ENCODE measurements at regions not wholly inside any gene's neighbourhood (a gene's known extent, or its start where the extent isn't known, plus 50 kb on each side); places are given as distances from the start of the nearest gene placed in this dataset.
A peak's percentile ranks its signal among the peaks of the same experiment; 100 is the strongest.

DNA sequence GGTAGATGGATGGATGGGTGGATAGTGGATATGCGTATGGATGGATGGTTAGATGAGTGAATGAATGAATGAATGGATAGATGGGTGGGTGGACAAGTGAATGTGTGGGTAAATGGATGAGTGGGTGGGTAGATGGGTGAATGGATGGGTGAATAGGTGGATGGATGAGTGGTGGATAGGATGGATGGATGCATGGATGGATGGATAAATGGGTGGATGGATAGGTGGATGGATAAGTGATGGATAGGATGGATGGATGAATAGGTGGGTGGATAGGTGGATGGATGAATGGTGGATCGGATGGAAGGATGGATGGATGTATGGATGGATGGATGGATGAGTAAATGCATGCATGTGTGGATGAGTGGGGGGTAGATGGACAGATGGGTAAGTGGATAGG lies 169.3 kb downstream of the ACKR3 start:
- H3K36me3 ChIP-seq (ENCODE audit: insufficient read depth, low read length) = no peaks in the 10 kb centered on the region
- no peaks in the 10 kb centered on the region for H3K79me2 ChIP-seq (ENCODE audit: insufficient read depth, low read length)
- peaks cover 10% of the 10 kb centered on the region for H3K4me1 ChIP-seq (ENCODE audit: insufficient read depth, low read length)
- TF ChIP-seq, protein P1, sequence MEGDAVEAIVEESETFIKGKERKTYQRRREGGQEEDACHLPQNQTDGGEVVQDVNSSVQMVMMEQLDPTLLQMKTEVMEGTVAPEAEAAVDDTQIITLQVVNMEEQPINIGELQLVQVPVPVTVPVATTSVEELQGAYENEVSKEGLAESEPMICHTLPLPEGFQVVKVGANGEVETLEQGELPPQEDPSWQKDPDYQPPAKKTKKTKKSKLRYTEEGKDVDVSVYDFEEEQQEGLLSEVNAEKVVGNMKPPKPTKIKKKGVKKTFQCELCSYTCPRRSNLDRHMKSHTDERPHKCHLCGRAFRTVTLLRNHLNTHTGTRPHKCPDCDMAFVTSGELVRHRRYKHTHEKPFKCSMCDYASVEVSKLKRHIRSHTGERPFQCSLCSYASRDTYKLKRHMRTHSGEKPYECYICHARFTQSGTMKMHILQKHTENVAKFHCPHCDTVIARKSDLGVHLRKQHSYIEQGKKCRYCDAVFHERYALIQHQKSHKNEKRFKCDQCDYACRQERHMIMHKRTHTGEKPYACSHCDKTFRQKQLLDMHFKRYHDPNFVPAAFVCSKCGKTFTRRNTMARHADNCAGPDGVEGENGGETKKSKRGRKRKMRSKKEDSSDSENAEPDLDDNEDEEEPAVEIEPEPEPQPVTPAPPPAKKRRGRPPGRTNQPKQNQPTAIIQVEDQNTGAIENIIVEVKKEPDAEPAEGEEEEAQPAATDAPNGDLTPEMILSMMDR (IDR thresholded peaks at IDR 0.05; ENCODE audit: extremely low read depth, low read depth, low read length) = no peak
- H2AFZ ChIP-seq (ENCODE audit: low read length) = no peak overlapping the region
- no peak overlapping the region for H3K27ac ChIP-seq (ENCODE audit: low read depth, low read length)
- no peaks in the 10 kb centered on the region for H3K9me3 ChIP-seq (ENCODE audit: low read depth, low read length)
- peaks cover 44% of the 10 kb centered on the region for H3K27me3 ChIP-seq (ENCODE audit: insufficient read depth, low read length)
- H4K20me1 ChIP-seq (ENCODE audit: insufficient read depth, low read length) = no peaks in the 10 kb centered on the region
- H3K4me3 ChIP-seq (ENCODE audit: insufficient read depth, low read length) = no peak overlapping the region
- DNase-seq (ENCODE audit: insufficient read length, low spot score, missing footprints) = no peak
- H3K4me2 ChIP-seq (ENCODE audit: insufficient read depth, low read length) = no peak overlapping the region

DNA sequence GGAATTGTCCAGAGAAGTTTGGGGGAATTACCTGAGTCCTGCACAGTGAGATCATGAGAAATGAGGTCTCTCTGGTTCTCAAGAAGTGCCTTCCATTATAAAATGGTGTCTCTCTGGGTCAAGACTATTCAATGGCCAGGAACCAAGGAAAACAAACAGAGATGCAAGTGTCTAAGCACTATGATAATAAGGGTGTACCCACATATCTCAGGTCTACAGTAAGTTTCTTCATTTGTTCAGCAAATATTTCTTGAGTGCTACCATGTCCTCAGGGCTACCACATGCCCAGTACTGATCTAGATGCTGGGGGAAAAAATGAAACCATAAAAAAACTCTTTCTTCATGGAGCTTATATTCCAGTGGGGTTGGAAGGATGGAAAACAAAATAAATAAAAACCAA lies 170.0 kb downstream of the ACKR3 start:
- Histone ChIP-seq H2AFZ (ENCODE audit: low read length) (no peak overlapping the region), H3K4me2 (ENCODE audit: insufficient read depth, low read length) (no peak overlapping the region), H3K36me3 (ENCODE audit: insufficient read depth, low read length) (no peaks in the 10 kb centered on the region), H3K4me1 (ENCODE audit: insufficient read depth, low read length) (peaks cover 17% of the 10 kb centered on the region), H3K9me3 (ENCODE audit: low read depth, low read length) (no peaks in the 10 kb centered on the region), H4K20me1 (ENCODE audit: insufficient read depth, low read length) (no peaks in the 10 kb centered on the region), H3K27ac (ENCODE audit: low read depth, low read length) (no peak overlapping the region), H3K79me2 (ENCODE audit: insufficient read depth, low read length) (no peaks in the 10 kb centered on the region), H3K27me3 (ENCODE audit: insufficient read depth, low read length) (peaks cover 40% of the 10 kb centered on the region), H3K4me3 (ENCODE audit: insufficient read depth, low read length) (no peak overlapping the region)
- DNase-seq (ENCODE audit: insufficient read length, low spot score, missing footprints) = no peak
- TF ChIP-seq, protein P1 (IDR thresholded peaks at IDR 0.05; ENCODE audit: extremely low read depth, low read depth, low read length) = no peak

DNA sequence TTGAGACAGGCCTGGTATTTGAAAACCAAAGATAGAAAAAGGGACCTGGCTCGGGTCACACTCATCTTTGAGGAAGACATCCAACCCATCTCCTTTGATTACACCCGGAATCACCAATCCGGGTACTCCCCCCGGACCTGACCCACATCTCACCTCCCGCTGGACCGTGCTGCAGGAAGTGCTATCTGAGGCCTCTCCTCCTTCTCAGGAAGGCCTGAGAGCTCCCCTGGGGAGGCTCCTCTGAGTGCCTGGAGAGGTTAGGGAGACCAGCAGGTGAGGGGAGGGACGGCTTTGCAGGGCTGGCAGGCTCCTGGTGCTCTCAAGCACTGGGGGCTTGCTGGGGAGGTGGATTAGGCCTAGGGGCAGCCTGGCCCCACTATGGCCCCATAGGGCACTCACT lies 170.9 kb downstream of the ACKR3 start:
- no peak overlapping the region for H3K4me3 ChIP-seq (ENCODE audit: insufficient read depth, low read length)
- H3K27me3 ChIP-seq (ENCODE audit: insufficient read depth, low read length) = peaks cover 34% of the 10 kb centered on the region
- no peak overlapping the region for H3K27ac ChIP-seq (ENCODE audit: low read depth, low read length)
- H3K79me2 ChIP-seq (ENCODE audit: insufficient read depth, low read length) = no peaks in the 10 kb centered on the region
- no peak overlapping the region for H3K4me2 ChIP-seq (ENCODE audit: insufficient read depth, low read length)
- H3K4me1 ChIP-seq (ENCODE audit: insufficient read depth, low read length) = peaks cover 25% of the 10 kb centered on the region
- H2AFZ ChIP-seq (ENCODE audit: low read length) = no peak overlapping the region
- TF ChIP-seq, protein P1 (IDR thresholded peaks at IDR 0.05; ENCODE audit: extremely low read depth, low read depth, low read length) = no peak
- H3K36me3 ChIP-seq (ENCODE audit: insufficient read depth, low read length) = no peaks in the 10 kb centered on the region
- no peaks in the 10 kb centered on the region for H4K20me1 ChIP-seq (ENCODE audit: insufficient read depth, low read length)
- DNase-seq (ENCODE audit: insufficient read length, low spot score, missing footprints) = no peak
- H3K9me3 ChIP-seq (ENCODE audit: low read depth, low read length) = no peaks in the 10 kb centered on the region

DNA sequence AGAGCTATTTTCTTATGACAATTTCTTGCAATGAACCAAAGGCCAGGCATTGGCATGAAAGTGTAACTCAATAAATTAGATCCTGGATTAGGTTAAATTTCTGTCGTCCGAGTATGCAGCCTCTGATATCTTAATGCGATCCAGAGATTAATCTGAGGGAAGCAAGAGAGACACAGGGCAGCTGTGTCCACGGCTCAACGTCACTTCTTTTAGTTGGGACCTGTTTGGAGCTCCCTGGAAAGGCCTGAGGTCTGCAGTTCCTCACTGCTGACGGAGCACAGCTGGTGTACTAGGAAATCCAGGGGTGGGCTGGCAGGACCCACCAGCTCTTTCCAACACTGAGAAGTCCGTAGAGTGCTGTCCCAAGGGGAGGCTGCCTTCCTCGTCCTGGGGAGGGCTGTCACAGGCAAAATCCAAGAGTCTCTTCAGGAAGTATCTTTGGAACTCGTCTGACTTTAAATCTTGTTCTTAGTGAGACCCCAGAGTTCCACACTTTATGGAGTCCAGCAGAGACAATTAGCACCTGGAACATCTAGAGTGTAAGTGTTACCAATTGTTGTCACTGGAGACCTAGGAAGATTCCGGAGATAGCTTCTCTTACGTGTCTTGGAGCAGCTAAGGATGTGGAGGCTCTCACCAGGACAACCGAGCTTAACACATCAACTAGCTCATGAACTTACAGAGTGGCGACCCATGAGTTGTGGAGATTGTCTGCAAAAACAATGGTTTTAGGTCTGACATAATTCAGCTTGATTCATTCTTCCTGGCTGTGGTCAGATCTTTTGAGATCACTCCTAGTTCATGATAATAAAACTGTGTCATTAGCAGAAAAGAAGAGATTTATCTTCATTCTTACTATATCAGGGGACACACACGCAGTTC lies 173.7 kb downstream of the ACKR3 start:
- H3K4me3 ChIP-seq (ENCODE audit: insufficient read depth, low read length) = peak overlapping the region; percentile 31
- no peak overlapping the region for H2AFZ ChIP-seq (ENCODE audit: low read length)
- H3K9me3 ChIP-seq (ENCODE audit: low read depth, low read length) = no peaks in the 10 kb centered on the region
- peaks cover 14% of the 10 kb centered on the region for H3K27me3 ChIP-seq (ENCODE audit: insufficient read depth, low read length)
- peak overlapping the region; percentile 81 for H3K4me2 ChIP-seq (ENCODE audit: insufficient read depth, low read length)
- peaks cover 34% of the 10 kb centered on the region for H3K4me1 ChIP-seq (ENCODE audit: insufficient read depth, low read length)
- no peaks in the 10 kb centered on the region for H3K79me2 ChIP-seq (ENCODE audit: insufficient read depth, low read length)
- H3K36me3 ChIP-seq (ENCODE audit: insufficient read depth, low read length) = no peaks in the 10 kb centered on the region
- peak overlapping the region; percentile 99 for H3K27ac ChIP-seq (ENCODE audit: low read depth, low read length)
- DNase-seq (ENCODE audit: insufficient read length, low spot score, missing footprints) = peak; percentile 92
- no peaks in the 10 kb centered on the region for H4K20me1 ChIP-seq (ENCODE audit: insufficient read depth, low read length)
- TF ChIP-seq, protein P1 (IDR thresholded peaks at IDR 0.05; ENCODE audit: extremely low read depth, low read depth, low read length) = no peak
